Hepatocyte (in vitro differentiated cells): ENCODE measurements at regions not wholly inside any gene's neighbourhood (a gene's known extent, or its start where the extent isn't known, plus 50 kb on each side); places are given as distances from the start of the nearest gene placed in this dataset.

Experiments used
- CTCF ChIP-seq: fragments of 200-600 bp; sonication (generic); IDR thresholded peaks from 2 replicates; pipeline ENCODE4 v1.5.1; 2016; ENCODE audit warnings: antibody characterized with exemption, mild to moderate bottlenecking; ENCODE audit not compliant: poor library complexity
- EZH2 ChIP-seq: fragments of 200-600 bp; sonication (generic); IDR thresholded peaks from 2 replicates; pipeline ENCODE4 v1.6.1; 2016; ENCODE audit warnings: antibody characterized with exemption, mild to moderate bottlenecking, borderline replicate concordance
- EZH2phosphoT487 ChIP-seq: fragments of 200-600 bp; sonication (generic); IDR thresholded peaks from one replicate; pipeline ENCODE4 v1.6.1; 2018; ENCODE audit warnings: antibody characterized with exemption, mild to moderate bottlenecking, low read depth, moderate library complexity; ENCODE audit not compliant: unreplicated experiment, severe bottlenecking

GRCh38 chr9:119986713-119987112, 593.3 kb downstream of the CDK5RAP2 start:
- TF ChIP-seq CTCF (no peak), EZH2phosphoT487 (no peak), EZH2 (no peak)
